ENCODE measurements at regions not wholly inside any gene's neighbourhood (a gene's known extent, or its start where the extent isn't known, plus 50 kb on each side); places are given as distances from the start of the nearest gene placed in this dataset.

GRCh38 chr1:9179463-9180110 is 50.7 kb upstream of the GPR157 start:
- DNase-seq, result no peak

GRCh38 chr1:9180111-9180819 is 51.4 kb upstream of the GPR157 start:
- no peak for DNase-seq

GRCh38 chr1:9181176-9181906 is 52.4 kb upstream of the GPR157 start:
- peak; percentile 83 for DNase-seq

GRCh38 chr1:9181990-9182783 is 52.4 kb upstream of the H6PD start:
- peak in 1 of 2 experiments; percentile 47 for DNase-seq

GRCh38 chr1:9182784-9183257 is 51.8 kb upstream of the H6PD start:
- DNase-seq, result no peak

GRCh38 chr1:9183441-9183840 is 51.1 kb upstream of the H6PD start:
- no peak for DNase-seq

GRCh38 chr1:9183898-9184297 is 50.7 kb upstream of the H6PD start:
- DNase-seq, result no peak

GRCh38 chr1:9184749-9185148 is 49.8 kb upstream of the H6PD start:
- no peak for DNase-seq
